ENCODE measurements at regions not wholly inside any gene's neighbourhood (a gene's known extent, or its start where the extent isn't known, plus 50 kb on each side); places are given as distances from the start of the nearest gene placed in this dataset.

DNA sequence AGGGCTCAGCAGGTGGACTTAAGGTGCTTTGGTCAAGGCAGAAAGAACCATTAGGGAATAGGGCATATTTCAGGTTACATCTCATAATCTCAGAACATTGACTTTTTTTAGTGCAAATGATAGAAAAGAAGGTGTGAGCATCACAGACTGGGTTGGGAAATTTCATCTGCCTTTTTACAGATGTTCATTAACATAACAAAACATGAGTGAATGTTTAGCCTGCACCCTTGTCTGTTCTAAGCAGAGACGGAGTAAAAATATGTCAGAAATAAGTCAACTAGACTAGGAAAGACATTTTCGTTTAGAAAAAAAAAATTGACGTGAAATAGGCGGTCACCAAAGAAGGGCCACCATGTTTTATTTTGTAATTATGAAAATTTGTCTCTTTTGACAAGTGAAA, 127.5 kb upstream of the CDH13 start:
- DNase-seq (ENCODE audit: low read depth in 2 of 2) = no peak

DNA sequence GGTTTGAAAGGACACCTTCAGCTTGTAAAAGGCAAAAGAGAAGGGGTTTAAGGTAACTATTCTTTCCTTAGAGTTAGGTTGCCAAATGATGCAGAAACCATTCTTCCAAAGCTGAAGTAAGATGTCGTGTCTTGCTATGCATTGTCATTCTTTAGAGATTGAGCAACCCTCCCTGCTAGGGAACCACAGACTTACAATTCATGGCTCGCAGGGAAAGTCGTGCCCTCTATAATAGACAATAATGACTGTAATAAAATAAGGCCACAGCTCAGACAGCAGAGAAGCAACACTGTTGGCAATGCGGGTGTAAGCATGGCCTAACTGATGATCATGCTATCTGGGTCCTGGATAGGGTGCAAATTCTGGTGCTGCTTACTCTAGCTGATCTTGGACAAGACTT, 129.6 kb upstream of the CDH13 start:
- DNase-seq (ENCODE audit: low read depth in 2 of 2) = no peak

DNA sequence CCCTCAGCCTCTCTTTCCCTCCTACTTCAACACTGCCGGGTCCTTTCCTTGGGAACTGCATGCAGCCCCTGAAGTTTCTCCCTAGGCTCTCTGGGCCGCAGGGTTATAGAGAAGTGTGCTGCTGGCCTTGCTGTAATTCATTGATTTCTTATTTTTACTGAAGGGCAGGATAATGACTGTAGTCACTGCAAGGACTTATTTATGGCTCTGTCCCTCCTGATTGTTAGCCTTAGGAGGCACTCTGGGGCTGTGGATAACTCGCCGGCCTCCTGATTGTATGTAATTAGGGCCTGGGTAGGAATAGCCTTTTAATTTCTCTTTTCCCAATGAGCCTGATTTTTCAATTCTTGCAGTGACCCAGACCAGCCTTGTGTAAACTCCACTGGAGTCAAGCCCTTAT, 138.3 kb upstream of the CDH13 start:
- DNase-seq (ENCODE audit: low read depth in 2 of 2) = no peak

DNA sequence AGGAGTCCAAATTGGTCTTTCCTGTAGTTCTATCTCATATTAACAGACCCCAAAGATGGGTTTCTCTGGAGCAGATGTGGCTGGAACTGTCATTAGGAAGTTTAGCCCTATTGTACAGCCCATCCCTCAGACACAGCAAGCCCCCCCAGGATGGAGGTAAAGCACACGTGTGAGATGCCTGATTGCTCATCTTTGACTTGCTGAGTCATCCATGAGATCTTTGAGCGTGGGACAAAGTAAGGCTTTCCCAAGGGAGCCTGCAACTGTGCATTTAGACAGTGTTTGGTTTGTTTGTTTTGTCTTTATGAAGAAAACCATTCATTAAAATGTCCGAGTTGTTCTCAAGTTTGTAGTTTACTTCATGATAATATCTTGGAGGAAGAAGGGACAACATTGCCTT, 145.3 kb upstream of the CDH13 start:
- no peak for DNase-seq (ENCODE audit: low read depth in 2 of 2)

DNA sequence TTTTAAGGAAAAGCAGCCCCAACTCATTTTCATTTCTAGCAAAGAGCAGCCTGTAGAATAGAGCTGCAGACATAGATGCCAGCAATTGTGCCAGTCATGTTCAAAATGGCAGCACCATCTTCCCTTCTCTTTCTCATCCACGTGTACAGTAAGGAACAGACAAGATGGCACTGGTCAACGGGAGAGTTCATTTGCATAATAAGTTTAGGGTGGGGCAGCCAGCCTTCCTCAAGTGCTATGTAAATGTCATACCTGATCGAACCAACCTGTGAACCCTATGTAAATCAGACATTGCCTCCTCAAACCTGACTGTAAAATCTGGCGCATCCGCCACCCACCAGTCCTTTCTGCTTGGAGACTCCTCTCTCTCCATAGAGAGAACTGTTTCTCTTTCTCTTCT, 150.0 kb upstream of the CDH13 start:
- no peak for DNase-seq (ENCODE audit: low read depth in 2 of 2)

DNA sequence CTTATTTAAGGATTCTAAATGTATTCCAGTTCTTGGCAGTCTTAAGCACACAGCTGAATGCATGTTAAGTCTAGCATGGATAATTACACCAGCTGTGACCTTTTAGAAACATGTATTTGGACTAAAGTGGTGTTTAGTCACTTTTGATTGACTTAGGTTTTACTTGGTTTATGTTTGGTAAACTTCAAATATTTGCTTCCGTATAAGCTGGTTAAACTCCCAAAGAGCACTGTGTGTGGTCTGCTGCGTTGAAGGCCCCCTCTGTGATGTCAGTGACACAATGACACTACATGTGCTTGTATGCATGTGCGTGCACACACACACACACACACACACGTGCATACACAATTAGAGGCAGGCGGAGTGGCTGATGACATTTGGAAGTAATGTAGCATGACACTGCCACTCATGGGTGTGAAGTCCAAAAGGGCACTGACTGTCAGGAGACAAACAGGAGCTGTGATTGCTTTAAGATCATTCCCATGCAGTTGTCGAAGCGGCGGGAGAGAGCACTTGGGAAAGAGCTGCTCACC, 156.1 kb upstream of the CDH13 start:
- no peak for DNase-seq (ENCODE audit: low read depth in 2 of 2)

DNA sequence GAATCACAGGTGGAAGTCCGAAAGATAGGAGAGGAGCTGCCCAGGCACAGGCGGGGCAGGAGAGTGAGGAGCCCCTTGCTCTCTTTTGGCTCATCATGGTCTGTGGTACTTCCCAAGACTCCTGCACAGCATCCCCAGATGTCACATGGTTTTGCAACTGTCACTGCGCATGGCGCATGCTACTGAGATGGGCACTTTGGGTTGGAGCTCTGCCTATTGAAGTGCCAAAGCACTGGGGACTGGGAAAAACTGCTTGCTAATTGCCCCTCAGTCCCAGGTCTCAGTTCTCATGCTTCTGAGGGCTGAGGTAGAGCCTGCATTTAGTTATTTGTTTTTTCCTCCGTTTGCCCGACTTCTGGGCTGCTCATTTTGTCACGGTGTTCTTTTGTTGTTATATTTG, 156.8 kb upstream of the CDH13 start:
- no peak for DNase-seq (ENCODE audit: low read depth in 2 of 2)

DNA sequence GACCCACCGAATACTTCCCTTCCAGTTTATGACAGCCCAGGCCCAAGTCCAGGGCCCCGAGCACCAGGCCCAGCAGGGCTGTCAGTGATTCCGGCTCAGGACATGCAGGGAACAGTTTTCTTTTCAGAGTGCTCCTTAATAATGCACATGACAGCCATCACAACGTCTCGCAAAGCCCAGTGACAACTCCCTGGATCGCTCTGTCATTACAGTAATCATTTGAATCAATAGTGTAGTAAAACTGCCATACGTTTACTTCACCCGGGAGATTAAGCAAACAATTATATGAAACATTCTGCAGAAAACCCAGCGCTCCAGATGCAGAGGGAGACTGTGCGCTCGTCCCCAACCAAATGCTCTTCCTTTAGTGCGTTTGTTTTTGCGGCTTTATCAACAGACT, 162.6 kb upstream of the CDH13 start:
- DNase-seq (ENCODE audit: low read depth in 2 of 2) = no peak

DNA sequence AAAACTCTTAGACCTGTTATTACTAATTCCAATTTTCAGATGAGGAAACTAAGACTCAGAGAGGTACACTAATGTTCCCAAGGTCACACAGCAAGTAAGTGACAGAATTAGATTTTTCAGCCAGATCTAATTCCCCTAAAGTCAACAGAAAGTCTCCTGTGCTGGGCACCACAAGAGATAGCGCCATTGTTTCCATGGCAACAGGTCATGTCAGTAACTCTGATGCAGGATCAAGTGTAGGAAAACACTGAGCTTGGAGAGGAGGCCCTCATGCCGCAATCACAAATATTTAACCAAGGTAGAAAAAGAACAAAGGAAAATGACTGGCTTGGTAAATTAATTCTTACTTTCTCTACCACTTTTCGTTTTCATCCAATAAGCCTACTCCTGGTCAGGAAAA, 166.0 kb upstream of the CDH13 start:
- DNase-seq (ENCODE audit: low read depth in 2 of 2) = no peak

DNA sequence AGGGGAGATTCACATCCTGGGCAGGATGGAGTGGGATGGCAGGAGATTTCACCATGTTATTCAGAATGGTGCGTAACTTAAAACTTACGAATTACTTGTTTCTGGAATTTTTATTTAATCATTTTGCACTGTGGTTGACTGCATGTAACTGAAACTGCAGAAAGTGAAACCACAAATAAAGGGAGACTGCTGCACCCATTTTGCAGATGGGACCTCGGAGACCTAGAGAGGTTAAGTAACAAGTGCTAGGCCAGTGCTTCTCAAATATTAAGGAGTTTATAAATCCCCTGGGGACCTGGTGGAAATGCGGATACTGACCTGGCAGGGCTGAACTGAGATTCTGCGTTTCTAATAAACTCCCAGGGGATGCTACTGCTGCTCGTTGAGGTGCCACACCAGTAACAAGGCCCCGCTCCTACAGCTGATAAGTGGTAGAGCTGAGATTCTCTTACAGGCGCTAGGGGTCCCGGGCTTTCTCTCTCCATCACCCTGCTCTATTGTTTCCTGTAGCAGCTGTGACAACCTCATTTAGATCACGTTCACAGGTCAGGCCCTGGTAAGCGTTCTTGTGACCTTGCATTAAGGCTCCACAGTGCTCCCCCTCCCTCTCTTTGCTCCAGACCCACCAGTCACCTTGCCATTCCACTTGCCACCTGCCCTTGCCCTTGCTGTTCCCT, 167.1 kb upstream of the CDH13 start:
- DNase-seq (ENCODE audit: low read depth in 2 of 2) = no peak

DNA sequence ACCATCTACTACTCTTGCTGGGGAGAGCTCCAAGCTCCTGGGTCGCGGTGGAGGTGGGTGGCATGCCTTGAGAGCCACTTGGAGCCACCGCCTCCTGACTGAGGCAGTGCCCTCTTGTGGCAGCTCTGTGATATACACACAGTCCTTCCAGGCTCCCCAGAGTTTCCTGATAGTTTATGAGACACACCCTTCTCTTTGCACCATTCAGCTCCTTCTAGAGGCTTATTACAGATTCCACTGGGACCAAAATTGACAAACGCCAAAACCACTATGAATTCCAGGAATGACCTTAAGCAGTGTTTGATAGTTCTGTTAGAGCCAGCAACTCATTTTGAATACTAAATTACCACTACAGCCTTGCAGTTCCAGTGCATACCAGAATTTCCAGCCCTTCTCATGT, 170.1 kb upstream of the CDH13 start:
- peak; percentile 59 to 60 for DNase-seq (ENCODE audit: low read depth in 2 of 2)

DNA sequence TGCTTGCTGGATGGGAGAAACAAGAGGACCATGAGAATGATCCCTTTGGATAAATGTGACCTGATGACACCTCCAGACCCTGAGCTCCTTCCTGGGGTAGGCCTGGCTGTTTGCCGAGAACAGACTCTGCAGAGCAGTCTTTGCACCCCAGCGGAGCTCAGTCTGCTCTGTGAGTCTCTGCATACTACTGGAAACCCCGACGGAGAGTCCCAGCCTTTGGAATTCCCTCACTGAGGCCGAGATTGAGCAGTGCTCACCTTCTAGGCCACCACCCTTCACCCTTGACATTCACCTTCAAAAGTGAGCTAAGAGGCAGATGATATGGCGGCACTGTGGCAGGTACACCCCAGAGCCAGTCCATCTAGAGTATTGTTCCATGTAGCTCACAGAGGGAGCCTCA, 172.2 kb upstream of the CDH13 start:
- no peak for DNase-seq (ENCODE audit: low read depth in 2 of 2)

DNA sequence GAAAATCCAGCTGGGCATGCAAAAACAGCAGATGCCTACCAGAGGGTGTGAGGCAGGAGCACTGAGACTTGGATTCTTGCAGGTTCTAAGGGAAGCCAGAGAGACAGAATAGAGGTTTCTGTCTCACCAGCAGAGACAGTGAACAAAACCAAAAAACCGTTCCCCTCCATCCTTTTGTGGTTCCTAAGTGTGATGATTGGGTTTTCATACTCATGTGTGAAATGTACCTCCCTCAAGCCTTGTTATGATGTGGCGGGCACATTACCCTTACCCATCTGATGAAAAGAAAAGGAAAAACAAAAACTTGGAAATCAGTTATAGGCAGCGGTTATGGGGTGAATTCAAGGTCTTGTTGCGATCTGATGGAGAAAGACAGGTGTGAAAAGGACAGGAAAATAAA, 172.6 kb upstream of the CDH13 start:
- no peak for DNase-seq (ENCODE audit: low read depth in 2 of 2)

DNA sequence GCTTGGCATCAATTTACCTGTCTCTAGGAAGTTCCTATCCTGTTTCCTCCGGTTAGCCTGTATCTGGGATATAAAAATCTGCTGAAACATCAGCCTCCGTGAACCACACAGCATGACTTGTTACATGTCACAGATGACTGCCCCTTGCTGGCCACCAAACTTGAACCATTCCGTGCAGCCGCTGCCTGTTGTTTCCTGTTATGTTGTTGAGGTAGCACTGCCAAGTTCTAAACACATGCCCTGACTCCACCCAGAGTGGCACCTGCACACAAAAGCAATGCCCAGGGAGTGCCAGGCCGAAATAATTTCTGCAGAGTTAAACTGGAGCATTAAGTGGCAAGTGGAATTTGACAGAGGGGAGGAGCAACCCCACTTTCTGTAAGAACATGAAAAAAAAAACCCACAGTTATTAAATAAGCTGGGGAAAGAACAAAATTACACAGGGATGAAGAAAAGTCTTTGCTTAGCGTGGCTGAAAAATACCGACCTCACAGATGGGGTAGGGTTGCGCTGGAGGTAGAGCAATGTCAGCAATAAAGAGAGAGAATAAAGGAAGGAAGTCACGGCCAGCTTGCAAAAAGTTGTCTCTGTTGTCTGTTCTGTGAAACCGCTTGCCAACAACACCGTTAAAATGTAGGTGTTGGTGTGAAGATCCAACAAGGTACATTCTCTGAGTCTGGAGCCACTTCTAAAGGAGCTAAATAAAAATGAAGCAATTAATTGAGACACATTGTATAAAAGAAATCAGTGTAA, 174.6 kb upstream of the CDH13 start:
- no peak for DNase-seq (ENCODE audit: low read depth in 2 of 2)

DNA sequence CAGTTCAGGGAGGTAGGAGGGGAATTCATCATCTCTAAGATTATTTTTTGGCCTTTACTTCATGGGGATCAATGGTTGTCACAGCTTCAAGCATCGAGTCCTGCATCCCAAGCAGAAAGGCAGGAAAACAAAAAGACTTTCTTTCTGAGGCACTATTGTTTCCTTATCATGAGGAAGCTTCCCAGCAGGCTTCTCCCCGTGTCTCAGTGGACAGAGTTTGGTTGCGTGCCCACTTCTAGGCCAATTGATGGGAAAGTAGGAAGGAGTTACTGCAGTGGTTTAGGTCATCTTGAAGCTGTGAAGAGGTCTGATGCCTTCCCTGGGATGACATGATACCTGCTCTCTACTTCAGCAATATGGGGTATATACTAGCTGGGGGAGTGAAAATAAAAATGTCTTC, 175.3 kb upstream of the CDH13 start:
- DNase-seq (ENCODE audit: low read depth in 2 of 2) = no peak

DNA sequence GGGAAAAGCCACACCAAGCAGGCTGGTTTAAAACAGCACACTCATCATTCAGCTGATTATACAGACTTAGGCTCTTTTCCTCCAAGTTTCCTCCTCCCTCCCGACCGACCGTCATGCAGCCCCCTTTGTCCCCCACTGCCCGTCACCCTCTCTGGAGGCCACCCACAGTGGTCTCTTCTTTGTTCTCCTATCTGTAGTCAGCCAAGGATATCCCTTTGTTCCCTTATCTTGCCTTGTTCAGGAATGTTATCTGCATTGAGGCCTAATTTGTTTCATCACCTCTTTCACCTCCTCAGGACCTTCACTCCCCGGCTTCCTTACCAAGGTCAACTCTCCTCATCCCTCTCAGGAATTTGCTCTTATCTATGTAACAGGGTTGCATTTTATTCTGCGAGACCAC, 186.4 kb upstream of the CDH13 start:
- DNase-seq (ENCODE audit: low read depth in 2 of 2) = no peak

DNA sequence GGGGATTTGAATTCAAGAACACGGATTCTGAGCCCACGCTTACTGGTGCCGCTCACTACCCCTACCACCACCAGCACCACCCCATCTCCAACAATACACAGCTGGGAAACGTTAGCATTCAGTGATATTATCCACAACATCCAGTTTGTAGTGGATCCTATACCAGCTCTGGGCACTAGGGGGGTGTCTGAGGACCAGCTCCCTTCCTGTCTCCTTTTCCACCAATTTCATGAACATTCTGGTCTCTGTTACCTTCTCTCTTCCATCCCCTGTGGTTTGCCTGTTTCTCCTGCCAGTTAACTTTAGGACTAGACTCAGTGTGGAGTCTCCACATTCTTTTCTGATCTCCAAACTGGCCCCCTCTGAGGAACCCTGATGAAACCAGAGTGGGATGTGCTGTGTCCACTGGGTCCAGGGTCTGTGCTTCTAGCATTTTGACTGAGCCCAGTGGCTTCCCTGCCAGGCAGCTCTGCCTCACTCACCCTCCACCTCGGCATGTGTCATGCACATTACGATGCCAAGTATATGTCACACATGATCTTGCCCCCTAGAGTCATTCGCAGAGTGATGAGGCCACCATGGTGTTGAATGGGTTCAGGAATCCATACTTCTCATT, 187.0 kb upstream of the CDH13 start:
- DNase-seq (ENCODE audit: low read depth in 2 of 2) = peak; percentile 6 to 27

DNA sequence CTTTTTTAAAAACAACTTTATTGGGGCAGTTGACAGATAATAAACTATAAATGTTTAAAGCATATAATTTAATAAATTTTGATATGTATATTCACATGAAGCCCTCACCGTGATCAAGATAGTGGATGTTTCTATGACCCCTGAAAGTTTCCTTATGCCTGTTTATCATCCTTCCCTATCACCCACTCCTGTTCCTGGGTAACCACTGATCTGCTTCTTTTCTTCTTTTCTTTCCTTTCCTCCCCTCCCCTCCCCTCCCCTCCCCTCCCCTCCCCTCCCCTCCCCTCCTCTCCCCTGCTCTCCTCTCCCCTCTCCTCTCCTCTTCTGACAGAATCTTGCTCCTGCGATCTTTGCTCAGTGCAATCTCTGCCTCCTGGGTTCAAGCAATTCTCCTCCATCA, 193.7 kb upstream of the CDH13 start:
- no peak for DNase-seq (ENCODE audit: low read depth in 2 of 2)

DNA sequence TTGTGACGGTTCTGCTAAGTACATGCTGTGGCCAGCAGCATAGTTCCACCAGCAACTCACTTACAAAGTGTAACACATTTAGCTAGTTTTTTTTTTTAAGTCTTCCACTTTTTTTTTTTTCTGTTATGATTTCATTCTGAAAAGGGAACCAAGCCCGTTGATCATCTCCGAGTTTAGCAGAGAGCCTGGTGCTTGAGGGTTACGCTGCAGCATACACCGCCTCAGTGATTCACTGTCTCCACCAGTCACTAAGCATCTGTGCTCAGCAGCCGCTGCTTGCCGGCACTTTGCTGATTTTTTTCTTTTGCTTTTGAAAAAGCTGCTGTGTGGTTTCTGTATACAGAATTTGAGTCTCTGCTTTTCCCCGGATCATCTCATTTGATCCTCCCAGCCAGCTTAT, 194.5 kb upstream of the CDH13 start:
- no peak for DNase-seq (ENCODE audit: low read depth in 2 of 2)

DNA sequence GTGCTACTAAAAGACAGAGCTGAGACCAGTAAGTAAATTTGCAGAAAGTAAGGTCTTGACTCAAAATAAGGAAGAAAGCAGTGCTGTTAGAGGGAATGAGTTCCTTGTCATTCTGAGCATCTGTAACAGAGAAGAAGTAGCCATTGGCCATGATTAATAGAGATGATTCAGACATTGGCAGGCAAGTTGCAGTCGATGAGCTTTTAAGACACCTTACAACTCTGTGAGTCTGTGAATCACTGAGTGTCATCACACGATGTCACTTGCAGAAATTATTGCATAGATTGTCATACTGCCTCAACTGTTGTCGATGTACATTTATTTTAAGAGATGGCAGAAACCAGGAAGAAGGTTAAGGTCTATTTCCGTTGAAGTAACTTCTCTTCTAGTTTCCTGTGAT, 201.1 kb upstream of the CDH13 start:
- DNase-seq (ENCODE audit: low read depth in 2 of 2) = no peak

DNA sequence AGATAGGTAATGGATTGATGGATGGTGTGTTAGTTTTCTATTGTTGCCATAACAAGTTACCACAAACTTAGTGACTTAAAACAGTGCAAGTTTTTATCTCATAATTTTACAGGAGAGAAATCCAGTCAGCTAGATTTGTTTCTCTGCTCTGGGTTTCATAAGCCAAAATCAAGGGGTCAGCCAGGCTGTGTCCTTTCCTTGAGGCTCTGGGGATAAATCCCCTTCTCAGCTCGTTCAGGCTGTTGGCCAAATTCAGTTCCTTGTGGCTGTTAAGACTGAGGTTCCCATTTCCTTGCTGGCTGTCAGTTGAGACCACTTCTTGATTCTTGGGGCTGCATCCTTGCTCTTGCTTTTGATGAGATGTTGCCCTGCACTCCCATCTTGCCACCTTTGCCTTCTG, 204.9 kb upstream of the CDH13 start:
- no peak for DNase-seq (ENCODE audit: low read depth in 2 of 2)

DNA sequence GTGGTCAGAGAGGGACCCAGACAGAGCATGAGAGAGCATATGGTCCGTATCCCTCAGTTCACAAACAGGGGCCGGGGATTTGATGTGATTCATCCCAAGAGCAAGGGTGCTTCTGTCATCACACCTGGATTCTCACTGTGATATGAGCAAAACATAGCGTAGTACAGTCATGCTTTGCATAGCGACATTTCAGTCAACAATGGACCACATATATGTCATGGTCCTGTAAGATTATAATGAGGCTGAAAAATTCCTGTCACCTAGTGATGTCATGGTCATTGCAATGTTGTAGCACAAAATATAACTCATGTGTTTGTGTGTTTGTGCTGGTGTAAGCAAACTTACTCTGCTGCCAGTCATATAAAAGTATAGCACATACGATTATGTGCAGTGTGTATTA, 207.4 kb upstream of the CDH13 start:
- DNase-seq (ENCODE audit: low read depth in 2 of 2) = no peak

DNA sequence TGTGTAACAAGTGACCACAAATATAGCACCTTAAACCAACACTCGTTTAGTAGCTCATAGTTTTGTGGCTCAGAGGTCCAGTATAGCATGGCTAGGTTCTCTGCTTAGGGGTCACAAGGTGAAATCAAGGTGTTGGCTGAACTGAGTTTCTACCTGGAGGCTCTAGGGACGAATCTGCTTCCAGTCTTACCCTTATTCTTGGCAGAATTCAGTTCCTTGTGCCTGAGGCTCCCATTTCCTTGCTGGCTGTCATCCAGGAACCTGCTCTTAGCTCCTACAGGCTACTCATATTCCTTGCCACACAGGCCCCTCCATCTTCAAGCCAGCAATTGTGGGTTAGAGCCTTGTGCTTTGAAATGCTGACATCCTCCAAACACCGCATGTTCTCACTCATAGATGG, 212.3 kb upstream of the CDH13 start:
- DNase-seq (ENCODE audit: low read depth in 2 of 2) = no peak

Measured in lung microvascular endothelial cell (primary cell).